Caco-2 (cell line): ENCODE measurements at regions not wholly inside any gene's neighbourhood (a gene's known extent, or its start where the extent isn't known, plus 50 kb on each side); places are given as distances from the start of the nearest gene placed in this dataset.

Experiments used
- BruUV-seq: library from RNA; stranded (reverse); fragments of 400-500 nt; replicated peaks from 2 replicates; lab custom pipeline; 2021; lab: Mats Ljungman, UMichigan
- CTCF ChIA-PET: fragments of 300-600 bp; sonication (Branson Sonifier 250); formaldehyde crosslinking; loops from one replicate; lab custom pipeline; 2022; ENCODE audit warnings: antibody characterized with exemption; lab: Charles Lee
- POLR2A ChIA-PET: fragments of 300-600 bp; sonication (Branson Sonifier 250); formaldehyde crosslinking; loops from one replicate; lab custom pipeline; 2022; ENCODE audit warnings: antibody characterized with exemption; lab: Charles Lee
- DNase-seq, 2 experiments: peaks; one replicate each; pipeline versions ENCODE4 v3.0.0 to v3.0.0-alpha.2; 2020 to 2022
- H3K27me3 ChIP-seq: replicated peaks from 2 replicates; pipeline ENCODE4 v1.6.0; 2011; ENCODE audit warnings: low read length; ENCODE audit not compliant: control insufficient read depth, insufficient read depth
- H3K36me3 ChIP-seq: 2 replicates; pipeline ENCODE4 v1.5.1; 2011; ENCODE audit warnings: low read length; ENCODE audit not compliant: control insufficient read depth, insufficient read depth
- H3K4me1 ChIP-seq: fragments of 250-450 bp; sonication (Bioruptor Pico); 2 replicates; pipeline ENCODE4 v1.5.1; 2020; ENCODE audit warnings: mild to moderate bottlenecking
- H3K4me3 ChIP-seq: 2 replicates; pipeline ENCODE4 v1.5.1; 2011; ENCODE audit warnings: low read depth, mild to moderate bottlenecking, control low read depth, low read length
- H3K9me3 ChIP-seq: fragments of 250-450 bp; sonication (Bioruptor Pico); 2 replicates; pipeline ENCODE4 v1.5.1; 2020; ENCODE audit warnings: mild to moderate bottlenecking, moderate library complexity
- H3K27ac Mint-ChIP-seq: one replicate; pipeline ENCODE4 v1.8.0; 2022; ENCODE audit warnings: mixed read lengths; ENCODE audit not compliant: unreplicated experiment
- H3K27me3 Mint-ChIP-seq: one replicate; pipeline ENCODE4 v1.8.0; 2022; ENCODE audit warnings: mixed read lengths; ENCODE audit not compliant: insufficient read depth, unreplicated experiment
- H3K36me3 Mint-ChIP-seq: one replicate; pipeline ENCODE4 v1.8.0; 2022; ENCODE audit warnings: mild to moderate bottlenecking, mixed read lengths; ENCODE audit not compliant: insufficient read depth, unreplicated experiment
- H3K4me1 Mint-ChIP-seq: one replicate; pipeline ENCODE4 v1.8.0; 2022; ENCODE audit warnings: low read depth, mixed read lengths; ENCODE audit not compliant: unreplicated experiment
- H3K4me3 Mint-ChIP-seq: one replicate; pipeline ENCODE4 v1.8.0; 2022; ENCODE audit warnings: mild to moderate bottlenecking, moderate library complexity, mixed read lengths; ENCODE audit not compliant: unreplicated experiment
- H3K9me3 Mint-ChIP-seq: one replicate; pipeline ENCODE4 v1.8.0; 2022; ENCODE audit warnings: mixed read lengths; ENCODE audit not compliant: unreplicated experiment
- CTCF ChIP-seq, 2 experiments: fragments of 200-600 bp in 1 of 2; IDR thresholded peaks; 1 replicate in 1 of 2; 2 replicates in 1 of 2; pipeline versions ENCODE4 v1.5.1 to v1.8.0; 2011 to 2022; ENCODE audit warnings: antibody characterized with exemption in 1 of 2, control low read depth in 1 of 2, inconsistent platforms in 1 of 2, low read depth in 1 of 2, low read length in 1 of 2, mild to moderate bottlenecking in 1 of 2, moderate library complexity in 1 of 2; ENCODE audit not compliant: insufficient read depth in 1 of 2, severe bottlenecking in 1 of 2, unreplicated experiment in 1 of 2
- intact Hi-C: fragments of 100-400 bp; cut with micrococcal nuclease; formaldehyde crosslinking; loops from one replicate; pipeline ENCODE4 v1.10.0; 2022; ENCODE audit not compliant: unreplicated experiment

- Mint-ChIP-seq H3K27ac (no peak overlapping the region), H3K9me3 (no peaks in the 10 kb centered on the region), H3K27me3 (peaks cover 3% of the 10 kb centered on the region), H3K36me3 (no peaks in the 10 kb centered on the region), H3K4me1 (no peaks in the 10 kb centered on the region), H3K4me3 (no peak overlapping the region)
- ChIA-PET POLR2A (no interaction called here), CTCF (no interaction called here)
- Histone ChIP-seq H3K9me3 (no peaks in the 10 kb centered on the region), H3K4me1 (no peaks in the 10 kb centered on the region), H3K27me3 (no peaks in the 10 kb centered on the region), H3K4me3 (no peak overlapping the region), H3K36me3 (no peaks in the 10 kb centered on the region)
- no TSS peak for BruUV-seq
- intact Hi-C loops, result no loop called here
- no peak for DNase-seq
- no peak for TF ChIP-seq CTCF (IDR thresholded peaks at IDR 0.05; ENCODE audit: insufficient read depth in 1 of 2, low read depth in 1 of 2, low read length in 1 of 2, severe bottlenecking in 1 of 2, unreplicated experiment in 1 of 2)
Measured at GRCh38 chr11:79829891-79830290, 389.1 kb upstream of the TENM4 start.

GRCh38 chr11:79822766-79823165, 381.9 kb upstream of the TENM4 start:
- no peaks in the 10 kb centered on the region for H3K36me3 Mint-ChIP-seq
- Histone ChIP-seq H3K4me3 (no peak overlapping the region), H3K9me3 (no peaks in the 10 kb centered on the region), H3K4me1 (no peaks in the 10 kb centered on the region), H3K27me3 (no peaks in the 10 kb centered on the region), H3K36me3 (no peaks in the 10 kb centered on the region)
- TF ChIP-seq CTCF (IDR thresholded peaks at IDR 0.05; ENCODE audit: insufficient read depth in 1 of 2, low read depth in 1 of 2, low read length in 1 of 2, severe bottlenecking in 1 of 2, unreplicated experiment in 1 of 2), result no peak
- BruUV-seq, result no TSS peak
- no peak for DNase-seq
- H3K4me1 Mint-ChIP-seq, result no peaks in the 10 kb centered on the region
- peaks cover 10% of the 10 kb centered on the region for H3K27me3 Mint-ChIP-seq
- intact Hi-C loops, result no loop called here
- no peak overlapping the region for H3K27ac Mint-ChIP-seq
- CTCF ChIA-PET, result no interaction called here
- no peaks in the 10 kb centered on the region for H3K9me3 Mint-ChIP-seq
- POLR2A ChIA-PET, result no interaction called here
- no peak overlapping the region for H3K4me3 Mint-ChIP-seq

- H3K4me3 ChIP-seq, result no peak overlapping the region
- DNase-seq, result no peak
- Mint-ChIP-seq H3K27ac (no peak overlapping the region), H3K4me3 (no peak overlapping the region), H3K4me1 (no peaks in the 10 kb centered on the region), H3K36me3 (no peaks in the 10 kb centered on the region), H3K27me3 (peaks cover 2% of the 10 kb centered on the region), H3K9me3 (no peaks in the 10 kb centered on the region)
- no peaks in the 10 kb centered on the region for H3K36me3 ChIP-seq
- TF ChIP-seq CTCF (IDR thresholded peaks at IDR 0.05; ENCODE audit: insufficient read depth in 1 of 2, low read depth in 1 of 2, low read length in 1 of 2, severe bottlenecking in 1 of 2, unreplicated experiment in 1 of 2), result no peak
- POLR2A ChIA-PET, result no interaction called here
- intact Hi-C loops, result no loop called here
- CTCF ChIA-PET, result interaction anchor here (0.6 kb wide), 1 partner anchor 1001 kb away, joined by 3 read pairs; no protein-coding TSS in a partner anchor
- no peaks in the 10 kb centered on the region for H3K27me3 ChIP-seq
- no TSS peak for BruUV-seq
- no peaks in the 10 kb centered on the region for H3K4me1 ChIP-seq
- H3K9me3 ChIP-seq, result no peaks in the 10 kb centered on the region
Measured at GRCh38 chr11:79813551-79813950, 372.7 kb upstream of the TENM4 start.
